H1 (cell line): ENCODE measurements at regions not wholly inside any gene's neighbourhood (a gene's known extent, or its start where the extent isn't known, plus 50 kb on each side); places are given as distances from the start of the nearest gene placed in this dataset.

Source experiments
- CHD1 ChIP-seq: IDR thresholded peaks from 2 replicates; pipeline ENCODE4 v1.6.1; 2012; ENCODE audit warnings: low read depth, low read length, improper control_type of control experiment
- CHD2 ChIP-seq: IDR thresholded peaks from 2 replicates; pipeline ENCODE4 v1.6.1; 2012; ENCODE audit warnings: low read length, improper control_type of control experiment
- CTBP2 ChIP-seq: IDR thresholded peaks from 2 replicates; pipeline ENCODE4 v1.7.0; 2011; ENCODE audit warnings: borderline replicate concordance, mild to moderate bottlenecking, moderate library complexity, mixed read lengths, low read length; ENCODE audit not compliant: insufficient read depth, insufficient read length
- EZH2 ChIP-seq: fragments of 200-600 bp; sonication (generic); IDR thresholded peaks from 2 replicates; pipeline ENCODE4 v1.7.1; 2012; ENCODE audit warnings: low read depth, mild to moderate bottlenecking, moderate library complexity, low read length, inconsistent platforms; ENCODE audit not compliant: severe bottlenecking
- JUN ChIP-seq: IDR thresholded peaks from 2 replicates; pipeline ENCODE4 v1.6.1; 2011; ENCODE audit warnings: low read depth, mild to moderate bottlenecking, improper control_type of control experiment, low read length
- SIN3A ChIP-seq, 2 experiments: IDR thresholded peaks in 1 of 2; conservative IDR thresholded peaks in 1 of 2; 2 replicates each; pipeline ENCODE4 v1.6.1; 2011 to 2012; ENCODE audit warnings: low read length in 2 of 2, improper control_type of control experiment in 1 of 2, low read depth in 1 of 2, mild to moderate bottlenecking in 1 of 2
- TF ChIP-seq, protein P1 (sequence below): IDR thresholded peaks from 2 replicates; pipeline ENCODE4 v1.6.1; 2012; ENCODE audit warnings: inconsistent platforms
- TF ChIP-seq, protein P2 (sequence below), 3 experiments: IDR thresholded peaks; 1 replicate in 2 of 3; 2 replicates in 1 of 3; pipeline versions ENCODE4 v1.5.1 to v1.6.1; 2011; ENCODE audit warnings: low read length in 3 of 3, mild to moderate bottlenecking in 3 of 3, inconsistent platforms in 2 of 3, low read depth in 1 of 3, moderate library complexity in 1 of 3; ENCODE audit not compliant: insufficient read depth in 1 of 3; ENCODE audit errors: control extremely low read depth in 1 of 3

DNA sequence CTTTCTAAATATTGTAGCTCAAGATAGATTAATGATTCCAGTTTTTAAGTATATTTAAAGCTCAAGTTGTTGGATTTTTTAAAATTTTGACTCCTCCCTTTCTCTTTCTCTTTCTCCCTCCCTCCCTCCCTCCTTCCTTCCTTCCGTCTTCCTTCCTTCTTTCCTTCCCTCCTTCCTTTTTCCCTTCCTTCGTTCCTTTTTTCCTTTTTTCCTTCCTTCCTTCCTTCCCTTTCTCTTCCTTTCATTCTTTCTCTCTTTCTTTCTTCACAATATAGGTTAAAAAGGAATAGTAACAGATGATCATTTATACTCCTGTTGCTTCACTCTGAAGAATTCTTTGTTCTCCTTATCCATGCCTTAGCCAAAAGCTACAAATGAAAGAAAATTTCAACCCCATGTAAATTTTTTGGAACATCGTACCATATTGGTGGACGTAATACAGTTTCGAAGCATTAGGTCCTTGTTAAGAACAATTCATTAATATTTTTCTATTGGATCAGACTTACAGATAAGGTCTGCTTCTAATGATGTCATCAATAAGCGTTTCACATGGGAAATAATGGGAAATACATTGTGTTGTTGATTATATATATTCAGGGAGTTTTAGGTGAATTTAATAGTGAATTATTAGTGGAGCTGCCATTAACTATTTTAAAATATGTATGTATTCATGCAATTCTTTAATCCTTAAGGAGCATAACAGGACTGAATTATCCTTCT, 139.6 kb upstream of the SLC35B3 start:
- no peak for TF ChIP-seq EZH2
- no peak for TF ChIP-seq CHD1
- TF ChIP-seq, protein P1, sequence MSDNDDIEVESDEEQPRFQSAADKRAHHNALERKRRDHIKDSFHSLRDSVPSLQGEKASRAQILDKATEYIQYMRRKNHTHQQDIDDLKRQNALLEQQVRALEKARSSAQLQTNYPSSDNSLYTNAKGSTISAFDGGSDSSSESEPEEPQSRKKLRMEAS = no peak
- no peak for TF ChIP-seq SIN3A (conservative IDR thresholded peaks at IDR 0.05 in 1 of 2, IDR thresholded peaks at IDR 0.05 in 1 of 2; ENCODE audit: low read depth in 1 of 2, low read length in 2 of 2)
- no peak for TF ChIP-seq CHD2
- no peak for TF ChIP-seq CTBP2
- TF ChIP-seq JUN = no peak
- TF ChIP-seq, protein P2, sequence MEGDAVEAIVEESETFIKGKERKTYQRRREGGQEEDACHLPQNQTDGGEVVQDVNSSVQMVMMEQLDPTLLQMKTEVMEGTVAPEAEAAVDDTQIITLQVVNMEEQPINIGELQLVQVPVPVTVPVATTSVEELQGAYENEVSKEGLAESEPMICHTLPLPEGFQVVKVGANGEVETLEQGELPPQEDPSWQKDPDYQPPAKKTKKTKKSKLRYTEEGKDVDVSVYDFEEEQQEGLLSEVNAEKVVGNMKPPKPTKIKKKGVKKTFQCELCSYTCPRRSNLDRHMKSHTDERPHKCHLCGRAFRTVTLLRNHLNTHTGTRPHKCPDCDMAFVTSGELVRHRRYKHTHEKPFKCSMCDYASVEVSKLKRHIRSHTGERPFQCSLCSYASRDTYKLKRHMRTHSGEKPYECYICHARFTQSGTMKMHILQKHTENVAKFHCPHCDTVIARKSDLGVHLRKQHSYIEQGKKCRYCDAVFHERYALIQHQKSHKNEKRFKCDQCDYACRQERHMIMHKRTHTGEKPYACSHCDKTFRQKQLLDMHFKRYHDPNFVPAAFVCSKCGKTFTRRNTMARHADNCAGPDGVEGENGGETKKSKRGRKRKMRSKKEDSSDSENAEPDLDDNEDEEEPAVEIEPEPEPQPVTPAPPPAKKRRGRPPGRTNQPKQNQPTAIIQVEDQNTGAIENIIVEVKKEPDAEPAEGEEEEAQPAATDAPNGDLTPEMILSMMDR (IDR thresholded peaks at IDR 0.05; ENCODE audit: control extremely low read depth in 1 of 3, insufficient read depth in 1 of 3, low read depth in 1 of 3, low read length in 3 of 3) = no peak
